HG03175 (cell line): ENCODE measurements at regions not wholly inside any gene's neighbourhood (a gene's known extent, or its start where the extent isn't known, plus 50 kb on each side); places are given as distances from the start of the nearest gene placed in this dataset.

Experiments
- ATAC-seq: cut with Tn5 transposase; IDR thresholded peaks from one replicate; pipeline ENCODE4 v1.9.1; 2021; ENCODE audit warnings: mild to moderate bottlenecking, moderate library complexity; ENCODE audit not compliant: unreplicated experiment

- ATAC-seq = no peak
These were observed 2152.3 kb upstream of the PIK3C3 start for GRCh38 chr18:39802648-39803229.

- ATAC-seq = no peak
These were observed 2153.2 kb upstream of the PIK3C3 start for GRCh38 chr18:39801848-39802247.

GRCh38 chr18:39801010-39801409, 2154.0 kb upstream of the PIK3C3 start:
- no peak for ATAC-seq

GRCh38 chr18:39799006-39799405, 2156.0 kb upstream of the PIK3C3 start:
- no peak for ATAC-seq

GRCh38 chr18:39796393-39796792, 2158.6 kb upstream of the PIK3C3 start:
- ATAC-seq = no peak

- ATAC-seq = no peak
These were observed 2159.7 kb upstream of the PIK3C3 start for GRCh38 chr18:39795350-39795749.

- ATAC-seq = no peak
These were observed 2161.4 kb upstream of the PIK3C3 start for GRCh38 chr18:39793609-39794008.

GRCh38 chr18:39788383-39788782, 2166.7 kb upstream of the PIK3C3 start:
- ATAC-seq = no peak

GRCh38 chr18:39786477-39786876, 2168.6 kb upstream of the PIK3C3 start:
- no peak for ATAC-seq

- no peak for ATAC-seq
These were observed 2170.5 kb upstream of the PIK3C3 start for GRCh38 chr18:39784541-39784940.

GRCh38 chr18:39781565-39781964, 2173.5 kb upstream of the PIK3C3 start:
- ATAC-seq = no peak

GRCh38 chr18:39780774-39781173, 2174.3 kb upstream of the PIK3C3 start:
- no peak for ATAC-seq

GRCh38 chr18:39779926-39780325, 2175.1 kb upstream of the PIK3C3 start:
- ATAC-seq = no peak

- ATAC-seq = no peak
These were observed 2178.3 kb upstream of the PIK3C3 start for GRCh38 chr18:39776766-39777165.

- no peak for ATAC-seq
These were observed 2180.0 kb upstream of the PIK3C3 start for GRCh38 chr18:39774957-39775598.

- no peak for ATAC-seq
These were observed 2181.4 kb upstream of the PIK3C3 start for GRCh38 chr18:39773646-39774045.

- no peak for ATAC-seq
These were observed 2182.7 kb upstream of the PIK3C3 start for GRCh38 chr18:39772155-39772919.

- no peak for ATAC-seq
These were observed 2184.6 kb upstream of the PIK3C3 start for GRCh38 chr18:39770399-39770798.

GRCh38 chr18:39764873-39765272, 2190.2 kb upstream of the PIK3C3 start:
- ATAC-seq = no peak

GRCh38 chr18:39761273-39761672, 2193.8 kb upstream of the PIK3C3 start:
- no peak for ATAC-seq

- ATAC-seq = no peak
These were observed 2194.3 kb upstream of the CELF4 start for GRCh38 chr18:39759926-39760325.

- no peak for ATAC-seq
These were observed 2187.6 kb upstream of the CELF4 start for GRCh38 chr18:39753178-39753577.
